ENCODE measurements at regions not wholly inside any gene's neighbourhood (a gene's known extent, or its start where the extent isn't known, plus 50 kb on each side); places are given as distances from the start of the nearest gene placed in this dataset.
"Not testable (repeated sequence)": the region's sequence is repeated elsewhere in the genome, so short reads cannot be mapped to it uniquely, and the experiment has no call there.

GRCh38 chr2:142445551-142446072 lies 314.8 kb upstream of the LRP1B start:
- no peak for DNase-seq

GRCh38 chr2:142445023-142445422 lies 314.2 kb upstream of the LRP1B start:
- DNase-seq, result no peak

GRCh38 chr2:142435847-142436246 lies 305.0 kb upstream of the LRP1B start:
- no peak for DNase-seq

- DNase-seq, result no peak
These were observed 295.2 kb upstream of the LRP1B start for GRCh38 chr2:142426064-142426463.

GRCh38 chr2:142425551-142425950 lies 294.7 kb upstream of the LRP1B start:
- DNase-seq, result no peak

GRCh38 chr2:142423603-142424002 lies 292.8 kb upstream of the LRP1B start:
- DNase-seq, result no peak

GRCh38 chr2:142422769-142423168 lies 292.0 kb upstream of the LRP1B start:
- DNase-seq, result no peak

GRCh38 chr2:142422041-142422440 lies 291.2 kb upstream of the LRP1B start:
- no peak for DNase-seq

GRCh38 chr2:142418699-142419098 lies 287.9 kb upstream of the LRP1B start:
- not testable (repeated sequence) for DNase-seq

GRCh38 chr2:142416996-142417395 lies 286.2 kb upstream of the LRP1B start:
- DNase-seq, result no peak

- DNase-seq, result no peak
These were observed 284.6 kb upstream of the LRP1B start for GRCh38 chr2:142415461-142415860.

- DNase-seq, result no peak
These were observed 267.4 kb upstream of the LRP1B start for GRCh38 chr2:142398212-142398611.

- DNase-seq, result no peak
These were observed 264.5 kb upstream of the LRP1B start for GRCh38 chr2:142395291-142395690.

GRCh38 chr2:142380372-142380771 lies 249.6 kb upstream of the LRP1B start:
- no peak for DNase-seq

GRCh38 chr2:142362069-142362468 lies 231.3 kb upstream of the LRP1B start:
- not testable (repeated sequence) for DNase-seq

- no peak for DNase-seq
These were observed 216.9 kb upstream of the LRP1B start for GRCh38 chr2:142347751-142348150.

GRCh38 chr2:142339261-142339660 lies 208.4 kb upstream of the LRP1B start:
- no peak for DNase-seq

- no peak for DNase-seq
These were observed 201.4 kb upstream of the LRP1B start for GRCh38 chr2:142332196-142332595.

GRCh38 chr2:142330458-142330857 lies 199.6 kb upstream of the LRP1B start:
- DNase-seq, result no peak

- no peak for DNase-seq
These were observed 195.1 kb upstream of the LRP1B start for GRCh38 chr2:142325870-142326269.

- no peak for DNase-seq
These were observed 192.4 kb upstream of the LRP1B start for GRCh38 chr2:142323206-142323605.

GRCh38 chr2:142321706-142322280 lies 191.0 kb upstream of the LRP1B start:
- DNase-seq, result no peak

- no peak for DNase-seq
These were observed 189.3 kb upstream of the LRP1B start for GRCh38 chr2:142320067-142320466.

GRCh38 chr2:142316049-142316448 lies 185.2 kb upstream of the LRP1B start:
- no peak for DNase-seq

- no peak for DNase-seq
These were observed 184.5 kb upstream of the LRP1B start for GRCh38 chr2:142315346-142315745.
